ENCODE measurements at regions not wholly inside any gene's neighbourhood (a gene's known extent, or its start where the extent isn't known, plus 50 kb on each side); places are given as distances from the start of the nearest gene placed in this dataset.

DNA sequence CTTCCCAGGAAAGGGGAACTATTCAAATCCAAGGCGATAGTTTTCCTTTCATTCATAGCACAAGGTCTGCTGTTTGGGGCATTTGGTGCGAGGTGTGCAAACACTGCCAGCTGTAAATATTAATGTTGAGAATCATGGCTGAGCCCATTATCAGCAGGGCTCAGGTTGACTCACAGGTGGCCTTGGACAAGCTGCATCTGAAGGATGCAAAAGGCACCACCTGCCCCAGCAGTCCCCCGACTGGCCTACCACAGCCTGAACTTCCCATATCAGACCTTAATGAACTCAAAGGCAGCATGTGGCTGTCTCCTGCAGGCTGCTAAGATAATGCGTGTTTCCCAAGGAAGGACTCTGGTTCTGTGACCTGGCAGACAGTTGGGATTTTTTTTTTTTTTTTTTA is 93.3 kb upstream of the MAP1LC3B2 start:
- TF ChIP-seq, protein P1, sequence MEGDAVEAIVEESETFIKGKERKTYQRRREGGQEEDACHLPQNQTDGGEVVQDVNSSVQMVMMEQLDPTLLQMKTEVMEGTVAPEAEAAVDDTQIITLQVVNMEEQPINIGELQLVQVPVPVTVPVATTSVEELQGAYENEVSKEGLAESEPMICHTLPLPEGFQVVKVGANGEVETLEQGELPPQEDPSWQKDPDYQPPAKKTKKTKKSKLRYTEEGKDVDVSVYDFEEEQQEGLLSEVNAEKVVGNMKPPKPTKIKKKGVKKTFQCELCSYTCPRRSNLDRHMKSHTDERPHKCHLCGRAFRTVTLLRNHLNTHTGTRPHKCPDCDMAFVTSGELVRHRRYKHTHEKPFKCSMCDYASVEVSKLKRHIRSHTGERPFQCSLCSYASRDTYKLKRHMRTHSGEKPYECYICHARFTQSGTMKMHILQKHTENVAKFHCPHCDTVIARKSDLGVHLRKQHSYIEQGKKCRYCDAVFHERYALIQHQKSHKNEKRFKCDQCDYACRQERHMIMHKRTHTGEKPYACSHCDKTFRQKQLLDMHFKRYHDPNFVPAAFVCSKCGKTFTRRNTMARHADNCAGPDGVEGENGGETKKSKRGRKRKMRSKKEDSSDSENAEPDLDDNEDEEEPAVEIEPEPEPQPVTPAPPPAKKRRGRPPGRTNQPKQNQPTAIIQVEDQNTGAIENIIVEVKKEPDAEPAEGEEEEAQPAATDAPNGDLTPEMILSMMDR (IDR thresholded peaks at IDR 0.05), result no peak
- DNase-seq, result no peak
- Histone ChIP-seq H3K9me3 (no peaks in the 10 kb centered on the region), H3K27ac (no peak overlapping the region), H3K4me1 (no peaks in the 10 kb centered on the region), H3K27me3 (no peaks in the 10 kb centered on the region), H3K36me3 (no peaks in the 10 kb centered on the region), H3K4me3 (no peak overlapping the region)
- intact Hi-C loops (cut with DNase I; ENCODE audit: low total_unique reads), result no loop called here

DNA sequence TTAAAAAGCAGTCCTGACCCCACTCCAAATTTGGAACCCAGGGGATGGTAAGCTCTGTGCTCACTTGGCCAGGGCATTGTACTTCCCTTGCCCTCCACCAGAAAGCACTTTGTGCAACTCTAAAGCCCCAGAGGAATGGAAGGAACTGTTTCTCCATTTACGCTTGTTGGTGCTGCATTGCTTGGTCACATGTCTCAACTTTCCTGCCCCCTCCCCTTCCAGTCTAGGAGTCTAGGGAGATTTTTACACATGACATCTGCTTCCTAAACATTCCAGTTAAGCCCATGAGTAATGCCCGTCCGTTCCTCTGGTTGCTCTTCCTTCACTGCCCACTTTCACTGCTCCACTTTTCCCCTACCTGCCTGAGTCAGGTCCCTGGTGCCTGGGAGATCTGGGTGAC is 92.6 kb upstream of the MAP1LC3B2 start:
- intact Hi-C loops (cut with DNase I; ENCODE audit: low total_unique reads), result no loop called here
- H3K36me3 ChIP-seq, result no peaks in the 10 kb centered on the region
- DNase-seq, result no peak
- H3K27me3 ChIP-seq, result no peaks in the 10 kb centered on the region
- H3K9me3 ChIP-seq, result no peaks in the 10 kb centered on the region
- TF ChIP-seq, protein P1 (IDR thresholded peaks at IDR 0.05), result no peak
- H3K4me3 ChIP-seq, result no peak overlapping the region
- peaks cover 0 to 5% (median under 1%) of the 10 kb centered on the region in 4 donors for H3K4me1 ChIP-seq
- no peak overlapping the region for H3K27ac ChIP-seq

DNA sequence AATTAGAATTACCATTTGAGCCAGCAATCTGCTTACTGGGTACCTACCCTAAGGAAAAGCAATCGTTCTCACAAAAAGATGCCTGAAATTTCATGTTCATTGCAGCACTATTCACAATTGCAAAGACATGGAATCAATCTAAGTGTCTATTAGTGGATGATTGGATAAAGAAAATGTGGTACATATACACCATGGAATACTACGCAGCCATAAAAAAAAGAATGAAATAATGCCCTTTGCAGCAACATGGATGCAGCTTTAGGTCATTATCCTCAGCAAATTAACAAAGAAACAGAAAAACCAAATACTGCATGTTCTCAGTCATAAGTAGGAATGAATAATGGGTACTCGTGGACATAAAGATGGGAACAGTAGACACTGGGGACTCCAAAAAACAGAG is 89.8 kb upstream of the MAP1LC3B2 start:
- Histone ChIP-seq H3K4me1 (peaks cover 0 to 9% (median 2%) of the 10 kb centered on the region in 4 donors), H3K9me3 (no peaks in the 10 kb centered on the region), H3K27me3 (no peaks in the 10 kb centered on the region), H3K27ac (no peak overlapping the region), H3K4me3 (no peak overlapping the region), H3K36me3 (no peaks in the 10 kb centered on the region)
- TF ChIP-seq, protein P1 (IDR thresholded peaks at IDR 0.05), result no peak
- DNase-seq, result no peak
- intact Hi-C loops (cut with DNase I; ENCODE audit: low total_unique reads), result no loop called here

DNA sequence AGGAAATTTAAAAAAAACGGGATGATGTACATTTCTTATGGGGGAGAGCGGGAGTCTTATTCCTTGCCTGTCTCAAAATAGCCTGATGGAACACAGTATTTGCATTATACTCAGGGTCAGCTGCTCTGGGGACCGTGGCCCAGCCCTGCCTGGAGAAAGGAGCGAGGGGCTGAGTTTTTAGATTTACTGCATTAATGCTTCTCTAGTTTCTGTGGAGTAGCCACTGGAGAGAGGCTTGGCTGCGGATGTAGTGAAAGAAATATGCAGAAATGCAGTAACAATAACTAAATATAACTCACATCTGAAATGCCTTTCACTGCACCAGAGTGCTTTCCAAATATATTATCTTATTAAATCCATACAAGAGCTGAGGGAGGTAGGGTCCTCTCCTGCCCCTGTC is 87.6 kb upstream of the MAP1LC3B2 start:
- intact Hi-C loops (cut with DNase I; ENCODE audit: low total_unique reads), result no loop called here
- no peaks in the 10 kb centered on the region for H3K27me3 ChIP-seq
- peaks cover 0 to 3% (median 1%) of the 10 kb centered on the region in 3 donors for H3K9me3 ChIP-seq
- H3K4me1 ChIP-seq, result peaks cover 0 to 9% (median 2%) of the 10 kb centered on the region in 4 donors
- no peak overlapping the region for H3K27ac ChIP-seq
- no peaks in the 10 kb centered on the region for H3K36me3 ChIP-seq
- TF ChIP-seq, protein P1 (IDR thresholded peaks at IDR 0.05), result no peak
- no peak for DNase-seq
- no peak overlapping the region for H3K4me3 ChIP-seq

DNA sequence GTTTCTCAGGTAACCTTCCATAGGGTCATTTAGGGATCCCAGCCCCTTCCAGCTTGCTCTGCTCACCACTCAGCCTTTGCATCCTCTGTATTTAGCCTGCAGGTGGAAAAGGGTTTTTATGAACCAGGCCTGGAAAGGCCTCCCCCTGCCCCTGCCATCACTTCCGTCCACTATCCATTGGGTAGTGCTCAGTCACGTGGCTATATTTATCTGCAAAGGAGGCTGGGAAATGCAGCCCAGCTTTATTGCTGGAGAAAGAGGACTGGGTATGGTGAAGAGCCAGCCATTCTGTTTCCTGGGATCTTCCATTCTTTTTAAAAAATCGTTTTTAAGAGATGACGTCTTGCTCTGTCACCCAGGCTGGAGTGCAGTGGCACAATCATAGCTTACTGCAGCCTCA is 87.0 kb upstream of the MAP1LC3B2 start:
- Histone ChIP-seq H3K27me3 (no peaks in the 10 kb centered on the region), H3K4me3 (no peak overlapping the region), H3K4me1 (peaks cover 0 to 9% (median 2%) of the 10 kb centered on the region in 4 donors), H3K36me3 (no peaks in the 10 kb centered on the region), H3K27ac (no peak overlapping the region), H3K9me3 (peaks cover 0 to 8% (median 8%) of the 10 kb centered on the region in 3 donors)
- DNase-seq, result no peak
- intact Hi-C loops (cut with DNase I; ENCODE audit: low total_unique reads), result no loop called here
- TF ChIP-seq, protein P1 (IDR thresholded peaks at IDR 0.05), result no peak

- intact Hi-C loops (cut with DNase I; ENCODE audit: low total_unique reads), result no loop called here
Measured at GRCh38 chr12:116473416-116473815, 85.8 kb upstream of the MAP1LC3B2 start.

More at GRCh38 chr12:116473416-116473815, 85.8 kb upstream of the MAP1LC3B2 start:
- Histone ChIP-seq H3K27ac (no peak overlapping the region), H3K36me3 (no peaks in the 10 kb centered on the region), H3K27me3 (no peaks in the 10 kb centered on the region), H3K4me3 (no peak overlapping the region), H3K9me3 (peaks cover 0 to 8% (median 8%) of the 10 kb centered on the region in 3 donors), H3K4me1 (peaks cover 0 to 9% (median 2%) of the 10 kb centered on the region in 4 donors)
- DNase-seq, result no peak
- TF ChIP-seq, protein P1 (IDR thresholded peaks at IDR 0.05), result no peak
